HG02870 (cell line): ENCODE measurements at regions not wholly inside any gene's neighbourhood (a gene's known extent, or its start where the extent isn't known, plus 50 kb on each side); places are given as distances from the start of the nearest gene placed in this dataset.

Experiments used
- ATAC-seq: cut with Tn5 transposase; IDR thresholded peaks from one replicate; pipeline ENCODE4 v1.9.1; 2021; ENCODE audit warnings: mild to moderate bottlenecking, moderate library complexity; ENCODE audit not compliant: unreplicated experiment

DNA sequence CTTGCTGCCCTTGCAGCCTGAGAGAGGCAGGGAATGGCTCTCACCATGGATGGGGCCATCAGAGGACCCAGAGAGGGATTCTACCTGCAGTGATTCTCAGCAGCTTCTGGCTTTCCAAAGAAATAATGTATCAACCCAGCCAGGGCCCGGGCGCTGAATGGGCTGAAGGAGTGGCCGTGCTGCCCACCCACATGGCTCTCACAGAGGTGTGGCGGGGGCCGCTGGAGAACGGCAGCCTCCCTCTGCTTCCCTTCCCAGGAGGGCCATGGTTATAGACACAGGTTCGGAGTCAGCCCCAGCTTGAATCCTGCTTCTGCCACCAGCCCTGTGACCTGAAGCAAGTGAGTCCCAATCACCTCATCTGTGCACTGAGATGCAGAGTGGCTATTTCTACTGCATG is 82.7 kb downstream of the THAP12 start:
- no peak for ATAC-seq

DNA sequence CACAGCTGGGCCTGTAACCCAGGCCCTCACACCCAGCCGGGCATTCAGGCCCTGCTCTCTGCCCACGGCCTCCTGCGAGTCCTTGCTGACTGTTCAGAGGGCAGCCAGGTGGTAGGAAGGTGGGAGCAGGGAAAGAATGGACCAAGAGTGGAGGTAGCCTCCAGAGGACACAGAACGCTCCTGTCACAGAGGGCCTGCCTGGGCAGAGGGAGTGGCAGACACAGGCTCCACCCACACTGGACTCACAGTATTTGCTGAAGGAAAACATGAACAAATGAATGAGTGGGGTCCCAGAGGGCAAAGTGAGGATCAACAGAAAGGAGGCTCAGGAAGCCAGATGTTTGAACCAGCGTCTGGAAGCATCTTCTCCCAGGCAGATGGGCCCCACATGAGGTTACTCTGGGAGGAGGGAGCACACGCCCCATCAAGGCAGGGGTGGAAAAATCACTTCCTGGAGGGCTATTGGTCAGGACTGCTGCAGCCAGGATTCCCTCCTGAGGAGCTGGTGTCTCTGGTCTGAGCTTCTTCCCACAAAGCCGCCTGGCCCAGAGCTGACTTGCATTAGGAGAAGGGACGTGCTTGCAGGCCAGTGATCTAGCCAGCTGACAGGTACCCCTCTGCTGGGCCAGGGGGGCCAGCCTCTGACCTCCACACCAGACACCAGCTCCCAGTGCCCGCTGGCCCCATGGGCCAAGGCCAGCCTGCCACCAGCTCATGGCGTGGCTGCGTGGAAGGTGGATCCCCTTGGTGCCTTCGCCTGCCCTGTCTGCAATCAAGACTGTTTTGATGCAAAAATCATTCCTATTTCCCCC is 84.0 kb downstream of the THAP12 start:
- ATAC-seq: no peak

DNA sequence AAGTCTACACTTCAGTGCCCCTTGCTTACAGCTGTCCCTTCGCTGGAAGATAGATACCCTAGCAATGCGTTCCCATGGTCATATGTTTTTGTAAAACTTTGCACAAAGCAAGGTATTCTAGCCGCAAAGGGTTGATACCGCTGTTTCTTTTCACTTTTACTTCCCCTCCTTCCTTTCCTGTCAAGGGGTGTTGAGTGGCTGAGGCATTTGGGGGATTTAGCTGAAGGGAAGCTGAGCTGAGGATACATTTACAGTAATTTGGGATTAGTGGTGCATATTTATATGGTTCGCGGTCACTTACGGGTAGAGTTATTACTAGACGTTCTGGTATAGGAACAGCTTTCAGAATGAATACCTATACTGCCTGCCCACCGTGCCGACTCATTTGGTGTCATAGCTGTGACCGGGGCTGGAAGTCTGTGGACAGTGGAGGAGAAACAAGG is 86.9 kb upstream of the WNT11 start:
- ATAC-seq: peak; percentile 82

DNA sequence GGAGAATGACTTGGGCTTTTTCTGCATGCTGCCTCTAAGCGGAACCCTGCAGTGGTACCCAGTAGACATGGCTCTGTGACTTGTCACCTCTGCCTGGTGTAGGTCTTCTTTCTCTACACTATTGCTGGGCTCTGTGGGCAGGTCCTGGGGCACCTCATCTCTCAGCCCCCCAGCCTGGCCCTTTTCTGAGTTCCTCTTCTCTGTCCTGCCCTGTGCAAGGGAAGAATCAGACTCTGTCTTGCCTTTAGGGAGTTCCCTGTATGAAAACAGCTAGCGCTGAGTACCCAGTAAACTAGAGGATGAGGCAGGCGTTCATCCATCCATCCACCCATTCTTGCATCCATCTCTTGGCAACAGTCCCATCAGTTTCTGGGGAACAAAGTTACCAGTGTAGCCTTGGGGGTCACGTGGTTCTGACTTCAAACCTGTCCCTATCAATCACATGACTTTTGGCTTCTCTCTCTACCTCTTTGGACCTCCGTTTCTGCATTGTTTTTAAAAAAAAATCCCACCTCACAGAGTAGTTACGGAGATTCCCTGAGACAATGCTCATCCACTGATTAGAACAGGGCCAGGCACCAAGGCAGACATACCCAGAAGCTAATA is 86.4 kb upstream of the WNT11 start:
- ATAC-seq: no peak

DNA sequence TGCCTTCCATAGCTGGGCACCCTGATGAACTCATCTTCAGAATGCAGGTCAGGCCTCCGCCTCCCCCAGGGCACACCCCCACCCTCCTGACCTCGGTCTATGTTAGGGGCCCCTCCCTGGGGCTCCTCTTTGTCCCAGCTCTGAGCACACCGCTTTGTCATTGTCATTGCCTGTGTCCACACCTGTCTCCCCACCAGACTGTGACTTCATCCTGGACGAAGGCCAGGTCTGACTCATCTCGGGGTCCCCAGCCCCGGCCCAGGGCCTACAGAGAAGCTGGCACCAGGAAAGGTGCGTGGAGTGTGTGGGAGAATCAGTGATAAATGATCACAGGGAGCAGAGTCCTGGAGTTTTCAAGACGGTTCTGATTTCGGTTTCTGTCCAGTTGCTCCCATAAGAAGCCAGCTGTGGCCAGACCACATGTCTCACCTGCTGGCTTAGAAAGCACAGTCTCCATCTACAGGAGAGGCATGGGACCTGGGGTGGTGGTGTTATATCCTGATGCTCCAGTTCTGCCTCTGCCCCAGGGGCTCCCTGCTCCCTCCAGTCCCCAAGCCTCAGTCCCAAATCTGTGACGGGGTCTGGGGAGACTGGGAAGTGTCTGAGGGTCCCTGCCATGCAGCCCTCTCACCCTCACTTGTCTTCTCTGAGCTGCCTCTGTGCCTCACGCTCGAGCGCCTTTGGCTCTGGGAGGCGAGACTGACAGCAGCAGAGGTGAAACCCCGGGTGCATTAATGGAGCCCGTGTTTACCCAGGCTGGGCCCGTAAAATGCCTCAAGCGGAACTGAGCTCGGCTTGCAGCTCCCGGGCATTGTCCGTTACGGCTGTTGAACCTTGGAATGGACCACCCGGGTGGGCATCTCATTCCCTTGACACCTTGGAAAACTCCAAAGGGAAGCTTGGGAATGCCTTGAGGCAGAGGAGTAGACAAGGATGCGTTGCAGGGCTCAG is 85.5 kb upstream of the WNT11 start:
- ATAC-seq: no peak

DNA sequence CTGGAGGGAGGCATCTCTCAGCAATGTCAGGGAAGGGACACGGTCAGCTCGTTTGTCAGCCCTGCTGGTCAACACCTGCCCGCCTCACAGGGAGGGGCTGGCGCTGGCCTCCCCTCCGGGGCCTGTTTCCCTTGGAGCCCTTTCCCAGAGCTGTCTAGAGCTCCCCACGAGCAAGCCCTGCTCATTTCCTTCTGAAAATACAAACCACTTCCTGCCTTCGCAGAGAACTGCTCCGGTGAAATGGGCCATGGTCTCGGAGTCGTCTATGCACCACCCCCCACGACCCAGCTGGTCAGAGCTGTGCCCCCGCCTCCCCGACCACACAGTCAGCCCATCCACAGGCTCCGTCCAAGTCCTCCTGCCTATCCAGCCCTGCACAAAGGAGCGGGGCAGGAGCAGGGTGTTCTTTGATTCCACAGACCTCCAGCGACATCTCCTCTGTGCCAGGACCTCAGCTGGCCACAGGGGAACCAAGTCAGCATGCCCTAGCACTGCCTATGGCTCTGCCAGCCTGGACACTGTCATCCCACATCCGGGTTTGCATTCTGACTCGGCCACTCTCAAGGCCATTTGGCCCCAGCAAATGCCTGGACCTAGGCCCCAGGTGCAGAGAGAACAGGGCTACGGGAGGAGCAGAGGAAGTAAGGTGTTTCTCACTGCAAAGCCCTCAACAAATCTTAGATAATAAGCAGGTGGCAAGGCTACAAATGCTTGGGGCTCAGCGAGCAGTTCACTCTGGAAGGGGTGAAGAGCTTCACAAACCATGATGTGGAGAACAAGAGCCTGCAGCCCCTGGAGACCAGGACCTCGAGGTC is 82.1 kb upstream of the WNT11 start:
- ATAC-seq: no peak

DNA sequence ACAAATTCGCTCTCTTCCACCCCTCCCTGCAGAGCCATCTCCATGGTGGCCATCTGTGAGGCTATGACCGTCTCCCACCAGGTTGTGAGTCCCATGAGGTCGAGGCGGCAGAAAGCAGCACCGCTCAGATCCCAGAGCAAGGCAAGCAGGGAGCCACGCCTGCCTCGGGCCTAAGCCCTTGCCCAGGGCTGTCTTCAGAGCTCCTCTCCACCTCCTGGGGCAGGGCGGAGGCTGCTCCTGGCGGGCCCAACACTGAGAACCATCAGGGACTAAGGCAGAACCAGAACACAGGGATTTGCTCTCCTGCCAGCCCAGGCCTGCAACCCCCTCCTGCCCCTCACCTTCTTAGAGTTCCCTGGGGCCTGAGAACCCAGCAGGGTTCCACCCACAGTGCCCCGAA is 80.9 kb upstream of the WNT11 start:
- no peak for ATAC-seq

DNA sequence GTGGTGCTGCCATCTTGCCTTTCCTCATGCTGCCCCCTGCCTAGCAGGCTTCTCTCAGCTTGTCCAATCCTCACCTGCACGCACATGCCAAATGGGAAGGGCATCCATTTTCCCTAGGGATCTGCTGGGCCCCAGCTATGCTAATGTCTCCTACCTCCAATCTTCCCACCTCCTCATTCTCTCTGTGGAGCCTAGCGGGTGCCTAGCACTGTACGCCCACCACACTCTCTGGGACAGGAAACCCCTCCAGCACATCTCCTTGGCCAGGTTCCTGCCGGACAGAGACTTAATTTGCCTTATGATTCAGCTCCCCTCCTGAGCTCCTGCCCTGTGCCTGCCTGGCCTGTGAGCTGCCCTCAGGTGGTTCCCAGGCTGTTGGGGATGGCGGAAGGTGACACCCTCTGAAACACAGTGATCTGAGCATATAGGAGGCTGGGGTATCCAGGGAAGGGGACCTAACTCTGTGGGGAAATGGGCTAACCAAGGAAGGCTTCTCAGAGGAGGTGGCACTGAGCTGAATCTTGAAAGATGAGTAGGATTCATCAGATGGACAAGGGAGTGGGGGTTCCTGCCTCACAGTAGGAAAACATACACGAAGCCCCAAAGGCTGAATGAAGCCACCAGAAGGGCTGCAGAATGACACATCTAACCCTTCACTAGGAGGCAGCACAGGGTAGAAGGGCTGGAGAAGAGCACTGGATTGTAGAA is 79.2 kb upstream of the WNT11 start:
- no peak for ATAC-seq

DNA sequence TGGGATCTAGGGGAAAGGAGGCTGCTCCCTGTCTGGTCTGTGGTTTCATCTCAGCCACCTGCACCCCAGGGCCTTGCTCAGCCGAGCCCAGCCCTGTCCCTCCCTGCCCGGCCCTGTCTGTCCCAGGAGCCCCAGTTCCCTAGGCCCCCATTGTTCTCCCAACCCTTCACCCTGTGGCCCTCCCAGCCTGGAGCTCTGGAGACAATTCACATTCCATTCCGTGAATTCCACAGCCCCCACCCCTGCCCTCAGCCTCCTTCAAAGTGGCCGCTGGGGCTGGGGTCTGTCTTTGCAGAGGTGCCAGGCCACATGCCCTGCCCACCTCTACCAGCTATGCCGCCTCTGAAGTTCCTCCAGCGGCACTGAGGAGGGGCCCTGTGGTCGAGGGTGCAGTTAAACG is 77.9 kb upstream of the WNT11 start:
- no peak for ATAC-seq

DNA sequence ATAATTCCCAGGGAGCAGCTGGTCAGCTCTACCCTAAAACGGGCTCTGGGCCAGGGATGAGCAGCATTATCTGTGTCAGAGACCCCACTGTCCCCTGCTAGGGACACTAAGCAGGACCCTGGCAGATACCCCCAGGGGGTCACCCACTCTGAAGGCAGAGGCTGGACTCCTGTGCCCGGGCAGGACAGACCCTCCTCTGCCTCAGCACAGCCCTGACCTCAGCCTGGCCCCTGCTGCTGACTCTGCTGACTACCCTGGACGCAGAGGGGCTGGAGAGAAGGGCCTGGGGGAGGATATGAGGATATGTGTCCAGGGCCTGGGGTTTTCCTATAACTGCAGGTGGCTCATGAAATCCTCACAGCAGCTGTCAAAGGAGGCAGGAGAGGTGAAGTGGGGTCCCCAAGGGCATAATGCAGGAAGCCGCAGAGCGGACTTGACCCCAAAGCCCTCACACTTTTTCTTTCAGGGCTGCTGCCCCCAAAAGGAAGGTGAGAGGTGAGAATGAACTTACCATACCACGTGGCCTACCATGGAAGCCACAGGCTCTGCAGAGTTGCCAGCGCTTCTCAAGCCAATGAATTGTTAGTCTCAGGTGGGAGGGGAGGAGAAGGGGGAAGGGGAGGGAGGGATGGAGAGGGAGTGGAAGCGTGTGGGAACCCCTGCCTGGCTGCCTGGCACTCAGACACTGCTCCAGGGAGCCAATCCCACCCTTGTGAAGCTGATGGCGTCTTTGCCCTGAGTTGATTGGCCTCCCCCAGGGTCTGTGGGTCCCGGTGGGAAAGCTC is 76.7 kb upstream of the WNT11 start:
- ATAC-seq: no peak

DNA sequence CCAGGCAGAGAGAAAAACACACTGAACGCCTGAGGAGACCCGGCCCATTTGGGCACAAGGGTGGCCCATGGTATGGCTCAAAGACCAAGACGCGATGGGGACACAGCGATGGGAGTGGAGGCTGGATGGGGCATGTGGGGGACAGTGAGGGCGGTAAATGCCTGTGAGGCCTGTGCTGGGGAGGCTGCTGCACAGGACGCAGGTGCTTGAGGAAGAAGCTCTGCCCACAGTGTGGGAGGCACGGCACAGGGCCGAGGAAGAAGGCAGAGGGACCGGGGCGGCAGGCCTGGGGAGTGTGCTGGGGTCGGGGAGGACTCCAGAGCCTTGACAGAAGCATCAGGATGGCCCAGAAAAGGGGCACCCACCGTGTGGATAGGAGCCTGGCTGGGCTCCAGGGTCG is 75.9 kb upstream of the WNT11 start:
- no peak for ATAC-seq

DNA sequence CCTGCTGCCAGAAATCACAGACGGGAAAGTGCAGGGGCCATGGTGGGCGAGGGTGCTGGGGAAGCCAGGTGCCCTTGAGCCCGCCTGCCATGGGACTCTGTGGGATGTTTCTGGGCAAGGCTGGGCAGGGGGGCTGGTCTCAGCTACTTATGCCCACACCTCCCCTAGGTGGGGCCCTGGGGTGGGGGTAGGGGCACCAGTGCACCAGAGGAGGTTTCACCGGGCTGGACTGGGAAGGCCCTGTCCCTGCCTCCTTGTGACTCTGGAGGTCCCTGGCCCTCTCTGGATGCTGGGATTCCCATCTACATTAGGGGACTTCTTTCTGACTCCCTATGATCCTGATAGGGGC is 75.2 kb upstream of the WNT11 start:
- no peak for ATAC-seq

DNA sequence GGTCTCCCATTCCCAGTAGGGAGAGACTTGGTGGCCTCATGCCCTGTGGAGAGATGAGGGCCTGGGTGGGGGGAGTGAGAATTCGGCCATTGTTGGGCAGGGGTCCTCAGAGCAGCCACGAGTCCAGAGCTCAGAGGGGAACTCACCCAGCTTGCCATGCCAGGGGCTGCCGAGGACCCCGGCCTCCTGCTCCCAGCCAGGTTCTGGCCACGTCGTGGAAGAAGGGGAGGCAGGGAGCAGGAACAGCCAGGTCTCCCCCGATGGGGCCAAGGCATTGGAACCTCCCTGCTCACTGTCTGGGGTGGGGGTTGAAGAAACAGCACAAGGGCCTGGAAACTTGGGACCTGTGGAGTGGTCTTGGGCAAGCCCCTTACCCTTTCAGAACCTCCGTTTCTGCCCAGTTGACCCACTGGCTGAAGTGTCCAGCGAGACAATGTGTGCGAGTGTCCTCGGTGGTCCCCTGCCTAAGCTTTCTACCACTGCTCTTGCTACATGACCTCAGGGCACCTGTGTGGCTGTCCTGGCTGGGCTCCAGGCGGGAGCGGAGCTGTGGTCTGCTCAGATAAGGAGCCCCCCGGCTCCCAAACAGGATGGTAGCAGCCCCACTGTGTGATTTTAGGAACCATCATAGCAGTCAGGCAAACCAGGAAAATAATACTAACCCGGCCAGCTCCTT is 74.7 kb upstream of the WNT11 start:
- no peak for ATAC-seq

DNA sequence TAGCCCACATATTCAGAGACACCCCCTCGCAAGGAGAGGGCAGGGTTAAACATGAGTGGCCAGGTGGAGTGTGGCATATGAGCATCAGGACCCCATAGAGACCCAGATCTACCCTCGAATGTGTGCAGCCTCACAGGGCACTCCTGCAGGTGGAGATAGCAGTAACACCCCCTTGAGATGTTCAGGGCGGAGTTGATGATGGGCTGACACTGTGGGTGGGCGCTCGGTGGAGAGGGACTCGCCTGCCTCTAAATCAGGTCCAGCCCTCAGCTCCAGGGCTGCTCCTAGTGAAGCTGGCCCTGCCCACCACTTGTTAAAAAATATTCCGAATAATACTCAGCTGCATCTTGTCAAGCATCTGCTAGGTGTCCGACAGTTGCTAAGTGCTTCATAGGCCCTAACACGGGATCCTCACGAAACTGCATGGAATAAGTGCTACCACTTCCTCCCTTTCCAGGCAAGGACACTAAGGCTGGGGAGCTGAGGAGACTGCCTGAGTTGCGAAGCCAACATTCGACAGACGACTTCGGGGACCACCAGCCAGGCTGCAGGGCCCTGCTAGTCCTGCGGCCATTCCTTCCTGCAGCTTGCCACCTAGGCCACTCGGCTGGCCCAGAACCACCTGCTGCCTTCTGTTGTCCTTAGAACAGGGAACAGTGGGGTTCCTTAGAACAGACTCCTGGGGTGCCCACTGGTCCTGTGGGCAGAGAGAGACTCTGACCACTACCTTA is 74.0 kb upstream of the WNT11 start:
- no peak for ATAC-seq

DNA sequence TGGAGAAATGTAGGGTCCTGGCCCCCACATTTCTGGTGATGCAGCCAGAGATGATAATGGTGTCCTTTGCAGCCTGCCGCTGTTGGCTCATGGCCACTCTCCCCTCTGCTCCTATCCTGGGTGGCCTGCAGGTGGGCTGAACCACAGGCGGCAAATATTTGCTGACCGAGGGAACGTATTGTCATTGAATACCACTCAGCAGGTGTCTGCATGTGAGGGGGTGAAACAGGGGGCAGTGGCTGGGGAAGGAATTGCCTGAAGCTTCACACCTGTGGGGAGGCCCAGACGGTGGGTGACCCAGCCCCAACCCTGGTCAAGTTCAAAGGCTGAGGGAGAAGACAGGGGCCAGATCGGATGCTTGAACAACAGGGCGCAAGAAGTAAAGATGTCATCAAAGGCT is 73.3 kb upstream of the WNT11 start:
- no peak for ATAC-seq

DNA sequence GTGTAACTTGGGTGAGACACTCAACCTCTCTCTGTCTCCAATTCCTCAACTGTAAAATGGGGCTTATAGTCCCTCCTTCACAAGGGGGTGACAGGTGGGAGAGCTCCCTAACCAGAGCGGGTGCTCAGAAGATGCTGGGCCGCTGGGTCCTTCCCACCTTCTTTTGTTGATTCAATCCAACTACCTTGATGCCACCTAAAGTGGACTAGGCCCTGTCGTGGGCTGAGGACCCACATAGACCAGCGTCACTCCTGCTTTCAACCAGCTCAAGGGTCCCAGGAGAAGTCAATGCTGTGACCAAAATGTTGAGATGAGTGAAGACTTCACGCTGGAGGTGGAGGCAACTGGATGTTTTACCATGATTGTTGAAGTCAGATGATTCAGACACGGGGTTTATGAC is 72.7 kb upstream of the WNT11 start:
- ATAC-seq: no peak

DNA sequence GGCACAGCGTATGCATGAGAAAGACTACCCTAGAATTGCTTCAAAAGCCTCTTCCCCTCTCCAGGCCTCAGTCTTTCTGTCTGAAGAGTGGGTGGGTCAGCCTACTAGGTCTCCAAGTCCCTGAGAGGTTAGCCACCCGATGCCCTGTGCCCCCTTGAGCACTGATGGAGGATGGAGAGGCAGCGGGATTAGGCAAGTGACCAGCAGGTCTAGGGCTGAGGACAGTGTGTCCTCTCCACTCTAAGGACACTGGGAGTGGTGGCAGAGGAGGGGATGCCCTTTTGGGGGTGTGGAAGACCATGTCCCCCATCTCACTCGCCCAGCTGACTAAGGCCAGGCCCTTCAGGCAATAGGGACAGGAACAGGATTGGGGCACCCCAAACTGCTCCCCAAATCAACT is 72.2 kb upstream of the WNT11 start:
- no peak for ATAC-seq
